Transverse colon (tissue), 4 donors: ENCODE measurements at regions not wholly inside any gene's neighbourhood (a gene's known extent, or its start where the extent isn't known, plus 50 kb on each side); places are given as distances from the start of the nearest gene placed in this dataset.

ENCODE experiments used
- DNase-seq: peaks from one replicate; pipeline ENCODE4 v3.0.0-alpha.2; 2019
- H3K27ac ChIP-seq, 4 donors: fragments of 200-600 bp; sonication (generic); 2 replicates each; pipeline ENCODE4 v1.5.1; 2016 to 2018; ENCODE audit warnings: inconsistent platforms in 4 of 4
- H3K27me3 ChIP-seq: fragments of 200-600 bp; sonication (generic); 2 replicates; pipeline ENCODE4 v1.5.1; 2017; ENCODE audit warnings: inconsistent platforms
- H3K36me3 ChIP-seq, 4 donors: fragments of 200-600 bp; sonication (generic); 2 replicates each; pipeline ENCODE4 v1.5.1; 2017 to 2019; ENCODE audit warnings: inconsistent platforms in 4 of 4
- H3K4me1 ChIP-seq, 4 donors: fragments of 200-600 bp; sonication (generic); 2 replicates each; pipeline ENCODE4 v1.5.1; 2017 to 2020; ENCODE audit warnings: inconsistent platforms in 4 of 4
- H3K4me3 ChIP-seq, 4 donors: fragments of 200-600 bp; sonication (generic); 1 replicate in 1 of 4; 2 replicates in 3 of 4; pipeline versions ENCODE4 v1.5.1 to v1.6.1; 2017 to 2019; ENCODE audit warnings: inconsistent platforms in 4 of 4
- H3K9me3 ChIP-seq, 2 donors: fragments of 200-600 bp; sonication (generic); 2 replicates each; pipeline ENCODE4 v1.5.1; 2017 to 2019; ENCODE audit warnings: inconsistent platforms in 2 of 2
- EP300 ChIP-seq: sonication (generic); formaldehyde crosslinking; IDR thresholded peaks from one replicate; pipeline ENCODE4 v1.6.1; 2017; ENCODE audit warnings: antibody characterized with exemption, low read depth
- POLR2A ChIP-seq: fragments of 450-650 bp; IDR thresholded peaks from one replicate; pipeline ENCODE4 v1.6.1; 2016; ENCODE audit warnings: antibody characterized with exemption, mild to moderate bottlenecking, moderate library complexity
- POLR2AphosphoS5 ChIP-seq, 3 donors: sonication (generic); formaldehyde crosslinking; IDR thresholded peaks; one replicate each; pipeline ENCODE4 v1.6.1; 2016; ENCODE audit warnings: antibody characterized with exemption in 3 of 3
- WGBS, 2 donors: methylation state at CpG; one replicate each; pipeline ENCODE4 v1.1.5; 2018; ENCODE audit warnings: low coverage in 1 of 2; 5-methylcytosine and 5-hydroxymethylcytosine counted together
- in situ Hi-C, 4 donors: fragments of 200-750 bp; cut with MboI; loops; one replicate each; pipeline versions ENCODE4 v1.15.0 to v1.15.1; 2017; ENCODE audit warnings: low sequenced_read_pairs in 3 of 4, low pct_ligation_motif_present in 1 of 4, low pct_unique_long_range_greater_than_20kb in 1 of 4
- intact Hi-C: fragments of 100-400 bp; cut with DNase I; formaldehyde crosslinking; loops from one replicate; pipeline ENCODE4 v1.15.1; 2023; ENCODE audit warnings: low total_unique reads
- TF ChIP-seq, protein P1 (sequence below), 5 experiments: fragments of 200-600 bp in 3 of 5; fragments of 450-650 bp in 2 of 5; sonication (generic) in 3 of 5; IDR thresholded peaks; 1 replicate in 2 of 5; 2 replicates in 3 of 5; pipeline ENCODE4 v1.5.1; 2016 to 2017; ENCODE audit warnings: antibody characterized with exemption in 5 of 5, inconsistent platforms in 3 of 5, mild to moderate bottlenecking in 2 of 5, moderate library complexity in 1 of 5

DNA sequence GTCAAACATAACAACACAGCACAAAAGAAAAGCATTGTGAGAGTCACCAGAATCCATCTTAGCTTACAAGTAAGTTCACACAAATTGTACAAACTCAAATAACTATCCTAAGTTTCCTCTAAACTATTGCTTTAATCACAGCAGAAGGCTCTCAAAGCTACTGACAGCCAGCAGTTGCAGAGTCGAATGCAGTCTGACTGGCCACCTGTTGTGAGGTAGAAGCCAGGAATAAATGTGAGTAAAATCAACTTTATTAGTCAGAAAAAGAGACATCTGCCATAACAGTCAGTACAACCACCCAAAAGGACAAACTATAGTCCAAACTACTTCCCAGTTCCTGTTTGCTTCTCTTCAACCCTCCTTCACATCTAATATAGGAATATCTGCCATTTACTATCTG, 231.7 kb upstream of the USP15 start:
- H3K36me3 ChIP-seq, result no peaks in the 10 kb centered on the region
- in situ Hi-C loops (no loop called here), intact Hi-C loops (no loop called here)
- no peak for DNase-seq
- no peaks in the 10 kb centered on the region for H3K9me3 ChIP-seq
- H3K4me3 ChIP-seq, result no peak overlapping the region
- WGBS, 2 donors, result 50 to 65% methylated on average over 1 of the region's 1 CpG
- H3K27ac ChIP-seq, result no peak overlapping the region
- no peak for TF ChIP-seq EP300
- TF ChIP-seq, protein P1, sequence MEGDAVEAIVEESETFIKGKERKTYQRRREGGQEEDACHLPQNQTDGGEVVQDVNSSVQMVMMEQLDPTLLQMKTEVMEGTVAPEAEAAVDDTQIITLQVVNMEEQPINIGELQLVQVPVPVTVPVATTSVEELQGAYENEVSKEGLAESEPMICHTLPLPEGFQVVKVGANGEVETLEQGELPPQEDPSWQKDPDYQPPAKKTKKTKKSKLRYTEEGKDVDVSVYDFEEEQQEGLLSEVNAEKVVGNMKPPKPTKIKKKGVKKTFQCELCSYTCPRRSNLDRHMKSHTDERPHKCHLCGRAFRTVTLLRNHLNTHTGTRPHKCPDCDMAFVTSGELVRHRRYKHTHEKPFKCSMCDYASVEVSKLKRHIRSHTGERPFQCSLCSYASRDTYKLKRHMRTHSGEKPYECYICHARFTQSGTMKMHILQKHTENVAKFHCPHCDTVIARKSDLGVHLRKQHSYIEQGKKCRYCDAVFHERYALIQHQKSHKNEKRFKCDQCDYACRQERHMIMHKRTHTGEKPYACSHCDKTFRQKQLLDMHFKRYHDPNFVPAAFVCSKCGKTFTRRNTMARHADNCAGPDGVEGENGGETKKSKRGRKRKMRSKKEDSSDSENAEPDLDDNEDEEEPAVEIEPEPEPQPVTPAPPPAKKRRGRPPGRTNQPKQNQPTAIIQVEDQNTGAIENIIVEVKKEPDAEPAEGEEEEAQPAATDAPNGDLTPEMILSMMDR (IDR thresholded peaks at IDR 0.05), result no peak
- TF ChIP-seq POLR2AphosphoS5 (IDR thresholded peaks at IDR 0.05), result no peak
- TF ChIP-seq POLR2A, result no peak
- H3K27me3 ChIP-seq, result no peaks in the 10 kb centered on the region
- no peaks in the 10 kb centered on the region for H3K4me1 ChIP-seq

DNA sequence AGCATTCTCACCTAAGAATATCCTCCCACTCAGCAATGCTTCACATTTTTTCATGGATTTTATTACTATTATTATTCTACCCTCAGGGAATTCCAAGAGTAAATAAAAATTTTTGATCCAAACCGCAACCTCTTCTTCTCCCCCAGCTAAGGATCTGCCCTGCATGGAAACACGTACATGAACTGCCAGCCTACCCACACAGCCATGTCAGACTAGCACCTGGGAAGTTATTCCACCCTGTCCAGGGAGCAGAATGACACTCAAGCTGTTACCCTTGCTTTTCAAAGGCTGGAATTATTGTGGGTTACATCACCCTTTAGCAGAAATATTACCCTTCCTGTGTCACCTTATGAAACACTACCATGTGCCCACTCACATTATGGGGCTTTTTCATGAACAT, 227.3 kb upstream of the USP15 start:
- TF ChIP-seq, protein P1 (IDR thresholded peaks at IDR 0.05), result no peak
- TF ChIP-seq POLR2AphosphoS5 (IDR thresholded peaks at IDR 0.05), result no peak
- no peak for TF ChIP-seq POLR2A
- TF ChIP-seq EP300, result no peak
- 76% methylated on average over 2 of the region's 2 CpGs; no CpG with 5 or more reads in 1 of the 2 donors for WGBS, 2 donors
- in situ Hi-C loops, result no loop called here

DNA sequence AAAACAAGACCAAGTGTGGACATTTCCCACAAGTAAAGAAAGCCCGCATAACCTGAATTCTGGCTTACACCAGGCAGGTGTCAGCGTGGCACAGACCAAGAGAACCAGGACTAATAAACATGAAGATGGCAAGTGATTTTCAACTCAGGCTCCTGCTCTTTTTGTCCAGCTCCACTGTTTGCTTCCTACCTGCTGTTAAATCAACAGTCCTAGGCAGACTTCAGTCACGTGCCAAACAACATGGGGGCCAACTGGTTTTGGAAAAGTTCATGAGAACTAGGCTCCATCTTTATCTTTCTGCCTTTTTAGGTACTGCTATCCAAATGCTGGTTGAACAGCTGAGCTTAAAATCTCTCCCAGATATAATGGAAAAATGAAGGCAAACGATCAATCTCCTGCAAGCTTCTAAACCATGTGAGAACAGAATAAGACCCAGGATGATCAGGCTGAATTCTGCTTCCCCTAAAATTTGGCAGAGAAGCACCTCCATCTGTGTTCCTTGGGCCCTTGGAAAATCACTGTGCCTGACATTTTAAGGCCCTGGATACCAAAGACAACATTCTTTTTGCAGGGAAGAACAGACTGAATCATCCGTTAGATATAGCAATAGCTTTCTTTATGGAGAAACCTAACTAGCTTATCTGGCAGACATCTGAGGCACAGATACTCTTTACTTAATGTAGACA, 215.6 kb upstream of the USP15 start:
- TF ChIP-seq, protein P1 (IDR thresholded peaks at IDR 0.05), result no peak
- TF ChIP-seq POLR2A (no peak), POLR2AphosphoS5 (IDR thresholded peaks at IDR 0.05) (no peak), EP300 (no peak)
- no peak overlapping the region for H3K27ac ChIP-seq
- no peak for DNase-seq
- in situ Hi-C loops, result no loop called here
- no peaks in the 10 kb centered on the region for H3K36me3 ChIP-seq
- H3K4me3 ChIP-seq, result no peak overlapping the region
- no peaks in the 10 kb centered on the region for H3K4me1 ChIP-seq
- H3K9me3 ChIP-seq, result no peaks in the 10 kb centered on the region
- intact Hi-C loops, result no loop called here
- WGBS, 2 donors, result 60 to 87% methylated on average over 3 to 5 of the region's 5 CpGs
- no peaks in the 10 kb centered on the region for H3K27me3 ChIP-seq

More for the DNA sequence above, 227.3 kb upstream of the USP15 start:
- no peaks in the 10 kb centered on the region for H3K9me3 ChIP-seq
- no peak overlapping the region for H3K4me3 ChIP-seq
- intact Hi-C loops, result no loop called here
- no peaks in the 10 kb centered on the region for H3K4me1 ChIP-seq
- H3K27me3 ChIP-seq, result no peaks in the 10 kb centered on the region
- no peak overlapping the region for H3K27ac ChIP-seq
- no peaks in the 10 kb centered on the region for H3K36me3 ChIP-seq
- no peak for DNase-seq

DNA sequence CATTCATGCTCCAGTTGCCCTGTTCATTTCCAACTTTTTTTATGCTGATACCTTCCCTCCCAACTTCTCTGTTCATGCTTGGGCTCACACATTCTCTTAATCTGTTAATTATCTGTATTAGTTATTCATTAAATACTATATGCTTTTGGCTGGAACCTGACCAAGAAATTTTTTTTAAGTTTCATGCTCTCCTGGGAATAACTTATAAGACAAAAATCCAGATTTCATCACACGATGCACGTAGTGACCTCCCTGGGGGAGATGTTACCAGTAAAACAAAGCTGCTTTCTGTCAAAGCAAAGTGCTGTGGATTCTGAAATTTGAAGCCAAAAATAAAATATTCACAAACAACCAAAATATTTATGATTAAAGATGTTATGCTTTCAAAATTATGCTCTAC, 215.0 kb upstream of the USP15 start:
- Histone ChIP-seq H3K4me1 (no peaks in the 10 kb centered on the region), H3K36me3 (no peaks in the 10 kb centered on the region), H3K9me3 (no peaks in the 10 kb centered on the region), H3K27ac (no peak overlapping the region), H3K4me3 (no peak overlapping the region), H3K27me3 (no peaks in the 10 kb centered on the region)
- no peak for DNase-seq
- in situ Hi-C loops (no loop called here), intact Hi-C loops (no loop called here)
- 66 to 71% methylated on average over 2 of the region's 2 CpGs for WGBS, 2 donors
- TF ChIP-seq POLR2A (no peak), EP300 (no peak), POLR2AphosphoS5 (IDR thresholded peaks at IDR 0.05) (no peak)
- TF ChIP-seq, protein P1 (IDR thresholded peaks at IDR 0.05), result no peak
